NCI-H1092 (cell line): ENCODE measurements at regions not wholly inside any gene's neighbourhood (a gene's known extent, or its start where the extent isn't known, plus 50 kb on each side); places are given as distances from the start of the nearest gene placed in this dataset.
"Not testable (repeated sequence)": the region's sequence is repeated elsewhere in the genome, so short reads cannot be mapped to it uniquely, and the experiment has no call there.

Experiments used
- DNase-seq: peaks from one replicate; lab custom pipeline; 2025; lab: John Stamatoyannopoulos, UW

DNA sequence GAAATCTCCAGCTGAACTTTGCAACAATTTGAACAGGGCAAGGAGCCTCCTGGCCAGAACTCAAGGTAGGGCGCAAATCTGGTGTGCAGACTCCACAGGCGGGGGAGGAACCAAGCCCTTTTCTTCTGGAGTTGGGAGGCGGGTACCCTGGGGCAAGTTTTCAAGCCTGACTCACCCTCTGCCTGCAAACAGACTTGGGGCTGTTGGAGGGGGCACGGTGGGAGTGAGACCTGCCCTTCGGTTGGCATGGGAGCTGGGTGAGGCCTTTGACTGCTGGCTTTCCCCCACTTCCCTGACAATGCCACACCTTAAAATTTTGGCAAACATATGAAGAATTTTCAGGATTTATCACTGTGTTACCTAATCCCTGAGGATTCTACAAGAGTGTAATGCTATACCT is 709.8 kb upstream of the DIAPH2 start:
- DNase-seq: no peak

DNA sequence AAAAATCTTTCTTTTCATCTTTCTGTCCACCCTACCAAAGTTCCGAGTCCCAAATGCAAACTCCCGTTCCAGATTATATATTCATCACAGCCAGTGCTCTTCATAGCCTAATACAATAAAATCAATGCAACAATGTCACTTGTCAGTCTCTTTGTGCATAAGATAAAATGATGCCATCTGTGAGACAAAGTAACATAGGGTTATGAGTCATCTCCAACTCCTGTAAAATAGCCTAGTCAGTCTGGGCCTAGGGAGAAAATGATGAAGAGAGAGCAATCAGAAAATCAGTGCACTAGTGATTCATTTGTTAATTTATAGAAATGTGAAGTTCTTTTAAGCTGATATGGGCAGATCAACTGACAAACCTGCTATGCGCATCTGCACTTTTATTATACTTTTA is 689.1 kb upstream of the DIAPH2 start:
- DNase-seq: no peak

DNA sequence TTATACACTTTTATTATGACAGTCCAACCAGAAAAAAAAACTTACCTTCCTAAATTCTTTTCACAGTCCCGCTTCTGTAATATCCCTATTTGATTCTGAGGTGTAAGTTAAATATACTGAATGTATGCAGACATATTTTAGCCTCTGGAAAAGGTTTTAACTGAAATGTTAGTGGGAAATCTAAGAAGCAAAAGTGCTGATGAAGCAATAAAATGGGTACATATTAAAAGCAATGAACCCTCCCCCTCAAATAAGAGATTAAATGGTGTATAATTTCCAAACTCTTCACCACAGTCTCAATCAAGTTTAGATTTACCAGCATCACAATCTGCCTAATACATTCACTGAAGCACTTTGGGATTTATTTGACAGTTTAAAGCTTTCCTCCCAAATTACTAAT is 688.3 kb upstream of the DIAPH2 start:
- no peak for DNase-seq

DNA sequence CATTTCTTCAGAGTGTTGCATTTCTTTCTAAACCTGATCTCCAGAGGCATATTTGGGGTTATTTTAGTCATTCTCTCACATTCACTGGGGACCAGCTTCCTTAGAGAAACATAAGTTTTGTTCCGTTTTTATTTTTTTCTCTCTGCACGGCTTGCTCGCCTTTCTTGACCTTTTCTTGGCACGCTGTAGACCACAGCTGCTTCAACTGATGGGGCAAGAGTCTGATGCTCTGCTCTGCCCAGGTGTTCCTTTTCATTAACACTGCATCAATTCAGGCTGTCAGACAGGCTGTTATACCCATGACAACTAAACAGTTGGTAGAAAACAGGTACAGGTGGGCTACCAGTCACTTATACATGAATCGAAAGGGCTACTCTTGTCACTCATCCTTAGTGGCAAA is 682.2 kb upstream of the DIAPH2 start:
- no peak for DNase-seq

DNA sequence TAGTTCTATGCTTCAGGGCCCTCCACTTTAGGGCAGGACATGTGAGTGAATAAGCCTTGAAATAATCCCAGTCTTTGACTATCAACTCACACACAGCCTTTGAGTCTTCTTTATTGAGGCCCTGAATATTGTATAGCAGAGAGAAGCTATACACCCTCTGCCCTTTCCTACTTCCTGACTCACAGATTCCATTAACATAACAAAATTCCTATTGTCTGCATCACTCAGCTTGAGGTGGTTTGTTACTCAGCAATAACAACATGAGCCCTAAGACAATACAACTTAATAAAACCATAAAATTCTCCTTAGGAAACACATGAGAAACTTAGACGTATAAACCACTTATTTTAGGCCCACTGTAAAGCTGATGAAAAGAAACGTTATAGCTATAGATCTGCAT is 680.3 kb upstream of the DIAPH2 start:
- no peak for DNase-seq

DNA sequence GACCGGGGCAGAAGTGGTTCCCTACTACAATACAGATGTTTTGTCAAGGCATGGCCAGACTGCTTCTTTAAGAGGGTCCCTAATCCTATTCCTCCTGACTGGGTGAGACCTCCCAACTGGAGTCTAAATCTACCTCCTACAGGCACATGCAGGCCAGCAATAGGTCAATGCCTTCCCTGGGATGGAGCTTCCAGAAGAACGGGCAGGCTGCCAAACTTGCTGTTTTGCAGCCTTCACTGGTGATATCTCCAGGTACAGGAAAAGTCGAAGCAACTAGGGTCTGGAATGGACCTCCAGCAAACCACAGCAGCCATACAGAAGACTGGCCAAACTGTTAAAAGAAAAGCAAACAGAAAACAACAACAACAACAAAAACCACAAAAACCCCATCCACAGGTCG is 678.4 kb upstream of the DIAPH2 start:
- DNase-seq: no peak

DNA sequence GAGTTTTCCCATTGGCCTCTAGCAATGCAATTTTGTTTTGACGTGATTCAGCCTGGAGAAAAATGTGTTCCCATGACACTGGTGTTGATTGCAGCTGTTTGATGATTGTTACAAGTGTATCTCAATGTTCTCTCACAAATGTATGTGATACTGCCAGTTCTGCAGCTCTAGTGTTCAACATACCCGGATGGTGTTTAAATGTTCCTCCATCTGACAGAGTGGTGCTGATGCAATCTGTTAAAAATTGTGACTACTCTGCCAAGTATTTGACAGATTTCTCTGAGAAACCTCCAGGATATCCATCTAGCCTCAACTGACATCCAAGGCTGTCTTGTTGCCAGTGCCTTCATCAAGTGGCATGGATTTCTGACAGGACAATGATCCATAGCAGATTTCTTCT is 657.2 kb upstream of the DIAPH2 start:
- DNase-seq: no peak

DNA sequence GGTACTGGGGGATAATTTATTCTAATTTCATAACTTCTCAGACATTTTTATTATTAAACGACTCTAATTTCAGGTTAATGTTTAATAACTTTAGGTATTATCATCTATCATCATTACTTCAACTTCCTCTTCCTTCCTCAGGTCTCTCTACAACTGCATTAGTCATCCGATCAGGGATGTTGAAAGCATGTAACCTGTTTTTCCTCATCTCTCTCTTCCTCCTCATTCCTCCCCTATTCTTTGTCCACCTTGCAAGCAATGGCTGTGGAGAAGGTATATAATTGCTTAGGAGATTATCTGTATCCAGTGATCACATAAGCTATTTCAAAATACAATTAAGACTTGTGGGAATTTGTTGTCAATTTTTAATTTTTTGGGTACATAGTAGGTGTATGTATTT is 632.6 kb upstream of the DIAPH2 start:
- DNase-seq: no peak

DNA sequence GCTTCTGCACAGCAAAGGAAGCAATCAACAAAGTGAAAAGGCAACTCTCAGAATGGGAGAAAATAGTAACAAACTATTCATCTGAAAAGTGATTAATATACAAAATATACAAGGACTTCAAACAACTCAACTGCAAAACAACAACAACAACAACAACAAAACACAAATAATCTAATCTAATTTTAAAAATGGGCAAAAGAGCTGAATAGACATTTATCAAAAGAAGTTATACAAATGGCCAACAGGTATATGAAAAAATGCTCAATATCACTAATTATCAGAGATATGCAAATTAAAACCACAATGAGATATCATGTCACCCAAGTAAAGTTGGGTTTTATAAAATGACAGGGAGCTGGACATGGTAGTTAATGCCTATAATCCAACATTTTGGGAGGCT is 602.8 kb upstream of the DIAPH2 start:
- no peak for DNase-seq

DNA sequence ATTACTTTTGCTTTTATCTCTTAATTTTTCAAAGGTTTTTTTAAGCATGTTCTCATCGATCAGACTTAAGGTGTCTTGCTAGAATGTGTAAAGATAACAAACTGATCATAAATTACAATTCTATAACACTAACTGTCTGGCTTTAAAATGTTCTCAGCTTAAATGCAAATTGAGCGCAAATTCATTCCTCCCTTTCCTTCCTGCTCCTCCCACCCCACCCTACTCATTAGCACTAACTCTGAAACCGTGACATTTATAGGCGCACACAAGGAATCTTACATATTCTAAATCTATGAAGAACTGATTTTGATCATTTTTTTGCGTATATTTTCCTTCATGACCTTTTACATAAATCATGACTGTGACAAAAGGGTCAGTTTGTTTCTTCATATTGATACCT is 590.0 kb upstream of the DIAPH2 start:
- no peak for DNase-seq

DNA sequence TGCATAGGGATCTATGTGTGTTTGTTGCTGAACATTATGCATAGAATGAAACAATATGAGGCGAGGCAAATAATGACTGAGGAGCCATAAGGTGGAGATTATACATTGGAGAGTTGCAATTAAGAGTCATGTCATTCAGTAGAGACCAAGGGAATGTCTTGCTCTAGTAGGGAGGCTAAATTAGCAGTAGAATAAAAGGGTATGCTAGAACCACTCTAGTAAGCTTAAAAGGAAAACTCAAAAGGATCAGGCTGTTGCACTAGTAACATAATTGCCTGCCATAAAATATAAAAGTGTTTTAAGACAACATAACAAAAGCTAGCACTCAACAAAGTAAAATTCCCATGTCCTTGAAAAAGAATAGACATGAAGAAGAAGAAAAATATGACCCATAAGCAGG is 586.2 kb upstream of the DIAPH2 start:
- DNase-seq: no peak

DNA sequence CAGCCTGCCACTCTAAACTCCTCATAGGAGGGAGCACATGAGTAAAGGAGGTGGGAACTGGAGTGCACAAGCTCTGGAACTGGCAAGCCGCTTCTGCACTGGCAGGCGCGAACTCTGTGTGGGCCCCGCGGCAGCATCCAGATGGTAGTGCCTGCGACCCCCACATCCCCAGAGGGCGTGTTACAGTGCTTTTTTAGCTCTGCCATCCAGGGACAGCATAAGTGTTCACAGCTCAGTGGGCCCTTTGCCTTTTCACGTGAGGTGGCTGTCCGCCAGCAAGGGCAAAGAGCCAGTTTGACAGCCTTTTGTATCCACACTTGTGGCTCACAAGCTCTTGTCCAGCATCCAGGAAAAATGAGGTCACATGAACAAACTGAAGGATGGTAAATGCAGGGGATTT is 581.6 kb upstream of the DIAPH2 start:
- peak; percentile 15 for DNase-seq

DNA sequence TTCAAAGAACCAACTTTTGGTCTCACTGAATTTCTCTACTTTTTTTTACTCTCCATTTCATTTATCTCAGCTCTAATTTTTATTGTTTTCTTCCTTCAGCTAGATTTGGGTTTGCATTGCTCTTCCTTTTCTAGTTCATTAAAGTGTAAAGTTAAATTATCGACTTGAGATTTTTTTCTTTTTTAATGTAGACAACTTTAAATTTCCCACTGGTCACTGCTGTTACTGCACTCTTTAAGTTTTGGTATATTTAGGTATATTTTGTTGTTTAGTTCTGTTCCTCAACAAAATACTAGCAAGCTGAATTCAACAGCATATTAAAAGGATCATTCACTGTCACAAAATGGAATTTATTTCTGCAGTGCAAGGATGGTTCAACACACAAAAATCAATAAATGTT is 572.0 kb upstream of the DIAPH2 start:
- no peak for DNase-seq

DNA sequence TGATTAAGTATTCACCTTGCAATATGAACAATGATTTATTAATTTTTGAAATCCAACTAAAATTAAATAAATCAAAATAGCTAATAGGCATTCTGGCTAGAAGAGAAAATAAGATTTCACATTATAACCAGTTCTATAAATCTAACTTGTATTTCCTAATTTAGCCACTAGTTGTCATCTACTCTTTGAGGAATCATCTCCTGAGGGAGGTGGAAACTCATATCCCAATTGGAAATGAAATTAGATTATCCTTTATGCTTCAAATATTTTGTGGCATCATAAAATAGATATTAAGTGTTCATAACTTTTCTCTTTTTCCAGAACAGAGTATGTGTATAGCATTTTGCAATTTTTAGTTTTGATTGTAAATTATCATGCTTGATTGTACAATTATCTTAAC is 558.5 kb upstream of the DIAPH2 start:
- no peak for DNase-seq

DNA sequence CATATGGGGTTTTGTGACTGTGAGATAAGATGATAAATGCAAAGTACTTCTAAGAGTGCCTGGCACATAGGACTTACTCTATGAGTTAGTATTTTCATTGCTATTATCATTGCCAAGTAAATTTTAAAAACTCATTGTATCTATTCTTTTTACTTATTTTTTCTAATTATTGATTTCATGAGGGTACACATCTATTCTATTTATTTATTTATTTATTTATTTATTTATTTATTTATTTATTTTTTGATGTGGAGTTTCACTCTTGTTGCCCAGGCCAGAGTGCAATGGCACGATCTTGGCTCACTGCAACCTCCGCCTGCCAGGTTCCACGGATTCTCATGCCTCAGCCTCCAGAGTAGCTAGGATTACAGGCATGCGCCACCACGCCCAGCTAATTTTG is 556.6 kb upstream of the DIAPH2 start:
- not testable (repeated sequence) for DNase-seq

DNA sequence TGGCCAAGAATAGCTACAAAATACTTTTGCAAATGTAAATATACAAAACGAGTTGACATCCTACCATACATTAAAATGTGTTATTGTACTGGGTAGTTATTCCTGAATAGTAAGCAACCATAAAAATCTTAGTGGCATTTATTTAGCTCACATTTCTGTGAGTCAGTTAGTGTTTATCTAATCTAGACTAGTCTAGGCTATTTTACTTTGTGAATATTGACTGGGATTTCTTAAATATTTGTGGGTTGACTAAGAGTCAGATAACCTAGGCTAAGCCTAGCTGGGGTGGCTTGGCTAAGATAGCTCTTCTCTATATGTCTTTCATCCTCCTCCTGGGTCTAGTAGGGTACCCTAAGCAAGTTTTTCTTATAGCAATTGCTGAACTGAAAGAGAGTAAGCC is 543.8 kb upstream of the DIAPH2 start:
- DNase-seq: no peak

DNA sequence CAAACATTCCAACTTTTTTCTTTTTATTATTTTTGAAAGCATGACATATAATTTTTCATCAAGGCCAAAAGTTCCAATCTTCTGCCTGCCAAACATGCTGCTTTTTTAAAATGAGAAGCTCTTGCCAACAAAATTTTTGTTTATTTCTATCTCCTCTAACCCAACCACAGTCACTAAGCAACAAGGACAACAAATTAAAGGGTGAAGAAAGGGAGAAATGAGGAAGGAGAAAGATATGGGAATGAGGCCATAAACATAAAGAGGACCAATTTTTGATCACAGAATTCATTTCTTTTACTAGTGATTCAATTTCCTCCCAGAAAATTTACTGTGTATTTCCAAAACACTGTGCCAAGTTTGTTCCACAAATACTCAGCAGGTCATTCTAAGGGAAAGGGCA is 537.0 kb upstream of the DIAPH2 start:
- DNase-seq: no peak

DNA sequence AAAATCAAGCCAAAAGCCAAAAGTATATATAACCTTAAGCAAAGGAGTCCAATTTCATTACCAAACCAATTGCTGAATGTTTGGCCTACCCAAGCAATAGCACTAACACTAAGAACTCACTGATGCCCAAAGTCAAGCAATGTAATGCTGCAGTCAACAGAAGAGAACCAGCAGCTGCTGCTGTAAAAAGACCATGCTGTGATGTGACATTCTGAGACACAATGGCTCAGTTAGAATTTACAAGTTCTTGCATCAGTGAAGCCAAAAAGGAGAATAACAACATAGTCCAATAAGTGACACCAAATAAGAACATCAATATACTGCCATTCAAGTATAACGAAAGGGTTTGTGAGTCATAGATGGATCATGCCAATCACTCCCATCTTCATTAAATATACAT is 514.0 kb upstream of the DIAPH2 start:
- DNase-seq: no peak

DNA sequence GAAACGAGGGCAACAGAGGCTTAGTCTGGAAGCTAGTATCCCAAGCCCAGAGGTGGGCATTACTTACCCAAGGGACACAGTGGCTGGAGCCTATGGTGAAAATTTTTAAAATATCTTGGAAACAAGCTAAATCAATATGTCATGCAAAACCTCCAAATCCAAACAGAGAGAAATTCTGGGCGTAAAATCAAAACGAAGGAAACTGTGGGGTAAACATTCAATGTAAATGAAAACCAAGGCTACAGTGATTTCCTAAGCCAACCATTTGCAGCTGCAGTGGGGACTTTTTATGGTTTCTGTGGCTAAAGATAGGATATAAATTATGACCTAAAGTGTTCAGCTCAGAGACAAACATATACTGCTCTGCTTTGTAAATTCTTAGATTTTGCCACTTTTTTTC is 507.7 kb upstream of the DIAPH2 start:
- DNase-seq: no peak

DNA sequence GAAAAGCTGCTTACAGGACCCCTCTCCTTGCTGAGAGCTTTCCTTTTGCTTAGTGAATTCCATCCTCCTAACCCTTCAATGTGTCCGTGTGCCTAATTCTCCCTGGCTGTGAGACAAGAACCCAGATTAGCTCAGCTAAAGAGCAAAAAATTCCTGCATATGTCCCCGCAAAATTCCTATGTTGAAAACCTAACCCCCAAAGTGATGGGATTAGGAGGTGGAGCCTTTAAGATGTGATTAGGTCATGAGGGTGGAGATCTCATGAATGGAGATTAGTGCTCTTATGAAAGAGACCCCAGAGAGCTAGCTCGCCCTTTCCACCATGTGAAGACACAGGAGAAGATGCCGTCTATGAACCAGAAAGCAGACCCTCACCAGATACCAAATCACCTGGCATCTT is 503.0 kb upstream of the DIAPH2 start:
- DNase-seq: no peak

DNA sequence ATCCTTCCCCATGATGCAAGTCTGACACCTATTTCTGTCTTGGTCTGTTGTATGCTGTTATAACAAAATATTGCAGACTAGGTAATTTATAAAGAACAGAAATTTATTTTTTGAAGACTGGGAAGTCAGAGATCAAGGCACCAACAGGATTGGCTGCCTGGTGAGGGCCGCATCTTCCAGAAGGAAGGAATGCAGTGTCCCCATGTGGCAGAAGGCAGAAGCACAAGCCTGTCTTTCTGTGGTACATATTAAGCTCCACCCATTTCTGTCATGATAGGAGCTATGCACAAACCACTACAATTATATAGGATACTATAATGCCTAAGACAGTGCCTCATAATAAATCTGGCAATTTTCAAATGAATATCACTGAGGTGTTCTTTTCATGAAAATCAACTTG is 502.3 kb upstream of the DIAPH2 start:
- DNase-seq: no peak

DNA sequence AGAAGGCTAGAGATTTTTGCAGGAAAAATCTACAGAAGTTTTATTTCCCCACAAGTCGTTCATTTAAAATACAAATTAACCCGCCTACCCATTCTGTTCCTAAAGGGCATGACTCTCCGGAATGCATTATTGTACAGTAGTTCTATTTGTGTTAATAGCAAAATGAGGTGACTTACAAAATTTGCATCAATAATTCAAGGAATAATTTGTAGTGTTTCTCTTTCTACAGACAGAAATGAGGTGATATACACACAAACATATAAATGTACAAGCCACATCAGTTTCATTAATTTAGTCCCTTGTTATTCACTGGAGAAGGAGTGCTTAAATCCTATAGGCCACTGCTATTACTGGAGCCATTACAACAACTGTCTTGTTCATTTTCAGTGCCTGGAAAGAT is 501.3 kb upstream of the DIAPH2 start:
- DNase-seq: no peak

DNA sequence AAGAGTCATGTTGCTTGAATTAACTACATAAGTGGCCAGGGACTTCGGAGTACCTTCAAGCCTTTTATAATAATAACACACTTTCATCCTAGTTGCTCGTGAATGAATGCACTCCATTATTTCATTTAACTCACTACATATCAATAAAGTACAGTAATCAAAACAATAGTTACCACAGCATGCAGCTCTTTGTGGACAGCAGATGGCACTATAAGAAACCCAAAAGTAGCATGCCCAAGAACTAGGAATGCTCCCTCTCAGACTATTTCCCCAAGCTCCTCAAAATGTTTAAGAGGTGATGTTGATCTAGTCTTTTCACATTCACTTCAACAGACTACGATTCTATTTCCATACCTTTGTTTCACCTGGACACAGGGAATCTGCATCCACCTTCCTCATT is 500.8 kb upstream of the DIAPH2 start:
- DNase-seq: no peak

DNA sequence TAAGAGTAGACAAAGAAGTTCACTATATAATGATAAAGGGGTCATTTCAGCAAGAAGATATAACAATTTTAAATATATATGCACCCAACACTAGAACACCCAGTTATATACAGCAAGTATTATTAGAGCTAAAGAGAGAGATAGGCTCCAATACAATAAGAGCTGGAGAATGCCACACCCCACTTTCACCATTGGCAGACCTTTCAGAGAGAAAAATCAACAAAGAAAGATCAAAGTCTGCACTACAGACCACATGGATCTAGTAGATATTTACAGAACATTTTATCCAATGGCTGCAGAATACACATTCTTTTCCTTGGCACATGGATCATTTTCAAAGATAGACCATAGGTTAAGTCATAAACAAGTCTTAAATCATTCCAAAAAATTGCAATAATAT is 479.7 kb upstream of the DIAPH2 start:
- no peak for DNase-seq

DNA sequence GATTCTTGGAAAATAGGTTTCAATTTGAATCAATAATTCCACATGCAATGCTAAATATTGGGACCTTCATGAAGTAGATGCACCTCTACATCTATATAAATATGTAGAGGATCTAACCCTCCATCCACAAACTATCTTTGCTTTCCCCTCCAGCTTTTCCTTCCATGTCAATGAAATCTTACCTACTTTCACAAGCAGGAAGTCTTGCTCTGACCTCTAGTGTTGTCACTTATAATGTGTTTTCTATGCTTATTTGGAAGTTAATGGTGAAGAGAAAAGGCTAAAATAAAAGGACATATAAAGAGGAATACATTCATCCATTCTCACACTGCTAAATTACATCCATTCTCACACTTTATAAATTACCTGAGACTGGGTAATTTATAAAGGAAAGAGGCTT is 472.7 kb upstream of the DIAPH2 start:
- DNase-seq: no peak
